ENCODE measurements at regions not wholly inside any gene's neighbourhood (a gene's known extent, or its start where the extent isn't known, plus 50 kb on each side); places are given as distances from the start of the nearest gene placed in this dataset.

DNA sequence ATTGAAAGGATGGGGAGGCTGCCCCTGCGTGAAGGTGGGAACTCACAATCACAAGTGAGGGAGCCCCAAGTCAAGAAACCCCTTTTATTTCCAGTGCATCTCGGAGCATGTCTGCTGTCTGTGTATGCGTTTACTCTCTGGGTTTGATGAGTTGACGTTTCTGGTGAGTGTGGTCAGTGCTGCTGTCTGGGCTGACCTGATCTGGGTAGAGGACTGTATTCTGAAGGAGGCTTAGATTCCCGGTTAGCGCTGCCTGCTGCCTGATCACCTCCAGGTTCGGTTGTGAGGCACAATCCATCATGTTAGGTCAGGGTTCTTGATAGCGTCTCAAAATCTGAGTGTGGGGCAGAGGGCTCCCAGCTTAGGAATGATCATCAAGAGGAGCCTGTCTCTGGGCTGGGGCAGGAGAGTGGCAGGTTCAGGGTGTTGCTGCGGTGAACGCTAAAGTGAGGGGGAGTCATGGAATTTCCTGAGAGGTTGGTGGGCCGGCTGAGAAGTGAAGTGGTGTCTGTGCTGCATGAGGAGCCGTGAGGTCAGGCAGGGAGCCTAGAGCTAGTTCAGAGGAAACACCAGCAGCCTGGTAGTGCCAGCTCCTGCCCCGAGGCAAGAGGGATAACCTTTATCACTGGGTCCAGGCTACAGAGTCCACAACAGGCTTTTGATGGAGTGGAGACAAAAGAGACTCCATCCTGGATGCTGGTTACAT lies 225.3 kb upstream of the CST7 start:
- Histone ChIP-seq H3K4me2 (no peak overlapping the region), H3K9ac (no peak overlapping the region), H3K9me3 (ENCODE audit: low read depth) (no peaks in the 10 kb centered on the region), H3K27ac (no peak overlapping the region), H3K36me3 (no peaks in the 10 kb centered on the region), H3K27me3 (no peaks in the 10 kb centered on the region), H3K4me3 (no peak overlapping the region), H2AFZ (replicated peaks) (no peak overlapping the region), H3K79me2 (ENCODE audit: low read depth) (no peaks in the 10 kb centered on the region), H4K20me1 (ENCODE audit: low read depth) (no peaks in the 10 kb centered on the region), H3F3A (ENCODE audit: low read depth) (no peaks in the 10 kb centered on the region), H3K4me1 (no peaks in the 10 kb centered on the region)
- Mint-ChIP-seq H3K4me1 (peaks cover 4% of the 10 kb centered on the region), H3K27me3 (ENCODE audit: insufficient read depth, low read depth) (peaks cover 2% of the 10 kb centered on the region), H3K36me3 (no peaks in the 10 kb centered on the region), H3K27ac (no peak overlapping the region), H3K9me3 (no peaks in the 10 kb centered on the region), H3K4me3 (no peak overlapping the region)
- DNase-seq (ENCODE audit: low spot score) = no peak
- TF ChIP-seq EZH2phosphoT487 (IDR thresholded peaks at IDR 0.05) = no peak
- no peak for TF ChIP-seq EZH2 (IDR thresholded peaks at IDR 0.05)
- TF ChIP-seq, protein P1, sequence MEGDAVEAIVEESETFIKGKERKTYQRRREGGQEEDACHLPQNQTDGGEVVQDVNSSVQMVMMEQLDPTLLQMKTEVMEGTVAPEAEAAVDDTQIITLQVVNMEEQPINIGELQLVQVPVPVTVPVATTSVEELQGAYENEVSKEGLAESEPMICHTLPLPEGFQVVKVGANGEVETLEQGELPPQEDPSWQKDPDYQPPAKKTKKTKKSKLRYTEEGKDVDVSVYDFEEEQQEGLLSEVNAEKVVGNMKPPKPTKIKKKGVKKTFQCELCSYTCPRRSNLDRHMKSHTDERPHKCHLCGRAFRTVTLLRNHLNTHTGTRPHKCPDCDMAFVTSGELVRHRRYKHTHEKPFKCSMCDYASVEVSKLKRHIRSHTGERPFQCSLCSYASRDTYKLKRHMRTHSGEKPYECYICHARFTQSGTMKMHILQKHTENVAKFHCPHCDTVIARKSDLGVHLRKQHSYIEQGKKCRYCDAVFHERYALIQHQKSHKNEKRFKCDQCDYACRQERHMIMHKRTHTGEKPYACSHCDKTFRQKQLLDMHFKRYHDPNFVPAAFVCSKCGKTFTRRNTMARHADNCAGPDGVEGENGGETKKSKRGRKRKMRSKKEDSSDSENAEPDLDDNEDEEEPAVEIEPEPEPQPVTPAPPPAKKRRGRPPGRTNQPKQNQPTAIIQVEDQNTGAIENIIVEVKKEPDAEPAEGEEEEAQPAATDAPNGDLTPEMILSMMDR (IDR thresholded peaks at IDR 0.05) = no peak

DNA sequence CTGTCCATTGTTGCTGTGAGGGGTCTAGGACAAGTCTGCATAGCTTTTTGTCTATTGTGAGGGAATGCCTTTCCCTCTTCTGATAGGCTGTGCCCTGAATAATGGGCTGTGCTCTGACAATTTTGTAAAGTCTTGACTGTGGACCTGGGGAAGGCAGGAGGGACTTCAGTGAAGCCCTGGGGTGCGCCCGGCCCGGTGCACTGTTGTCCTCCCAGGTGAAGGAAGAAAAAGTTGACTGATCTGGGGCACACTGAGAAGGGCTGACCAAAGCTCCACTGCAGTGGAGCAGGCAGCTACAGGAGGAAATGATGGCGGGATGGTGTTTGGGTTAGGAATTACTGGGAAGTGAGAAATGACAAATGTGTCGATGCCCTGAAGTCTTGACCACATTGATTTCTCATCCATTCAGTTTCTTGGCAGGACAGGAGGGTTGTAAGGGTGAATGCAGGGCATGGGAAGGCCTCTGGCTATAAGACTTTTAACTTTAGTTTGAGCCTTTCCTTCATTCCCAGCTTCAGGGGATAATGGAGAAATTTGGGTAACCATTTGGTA lies 224.0 kb upstream of the CST7 start:
- no peak for TF ChIP-seq EZH2phosphoT487 (IDR thresholded peaks at IDR 0.05)
- no peak for TF ChIP-seq EZH2 (IDR thresholded peaks at IDR 0.05)
- TF ChIP-seq, protein P1 (IDR thresholded peaks at IDR 0.05) = no peak
- DNase-seq (ENCODE audit: low spot score) = no peak
- no peak overlapping the region for H2AFZ ChIP-seq (replicated peaks)
- no peaks in the 10 kb centered on the region for H4K20me1 ChIP-seq (ENCODE audit: low read depth)
- no peak overlapping the region for H3K4me3 ChIP-seq
- H3K36me3 ChIP-seq = no peaks in the 10 kb centered on the region
- no peaks in the 10 kb centered on the region for H3K9me3 ChIP-seq (ENCODE audit: low read depth)
- H3K4me1 ChIP-seq = no peaks in the 10 kb centered on the region
- H3K9ac ChIP-seq = no peak overlapping the region
- no peak overlapping the region for H3K4me2 ChIP-seq
- H3K27me3 ChIP-seq = no peaks in the 10 kb centered on the region
- Mint-ChIP-seq H3K9me3 (no peaks in the 10 kb centered on the region), H3K4me1 (peaks cover 4% of the 10 kb centered on the region), H3K27ac (no peak overlapping the region), H3K4me3 (no peak overlapping the region), H3K36me3 (no peaks in the 10 kb centered on the region), H3K27me3 (ENCODE audit: insufficient read depth, low read depth) (peaks cover 2% of the 10 kb centered on the region)
- no peaks in the 10 kb centered on the region for H3F3A ChIP-seq (ENCODE audit: low read depth)
- no peak overlapping the region for H3K27ac ChIP-seq
- H3K79me2 ChIP-seq (ENCODE audit: low read depth) = no peaks in the 10 kb centered on the region

DNA sequence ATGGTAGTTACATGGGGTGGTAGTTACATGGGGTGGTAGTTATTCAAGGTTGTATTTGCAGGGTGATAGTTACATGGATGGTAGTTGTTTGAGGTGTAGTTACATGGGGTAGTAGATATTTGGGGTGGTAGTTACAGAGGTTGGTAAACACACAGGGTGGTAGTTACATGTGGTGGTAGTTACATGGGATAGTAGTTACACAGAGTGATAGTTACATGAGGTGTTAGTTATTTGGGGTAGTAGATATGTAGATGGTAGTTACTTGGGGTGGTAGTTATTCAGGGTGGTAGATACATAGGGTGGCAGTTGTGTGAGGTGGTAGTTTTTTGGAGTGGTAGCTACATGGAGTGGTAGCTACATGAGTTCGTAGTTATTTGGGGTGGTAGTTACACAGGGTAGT lies 221.3 kb upstream of the CST7 start:
- no peak for TF ChIP-seq EZH2 (IDR thresholded peaks at IDR 0.05)
- TF ChIP-seq EZH2phosphoT487 (IDR thresholded peaks at IDR 0.05) = no peak
- TF ChIP-seq, protein P1 (IDR thresholded peaks at IDR 0.05) = no peak
- H4K20me1 ChIP-seq (ENCODE audit: low read depth) = no peaks in the 10 kb centered on the region
- H3K27ac ChIP-seq = no peak overlapping the region
- H2AFZ ChIP-seq (replicated peaks) = no peak overlapping the region
- no peak overlapping the region for H3K4me3 Mint-ChIP-seq
- no peak overlapping the region for H3K4me3 ChIP-seq
- H3K36me3 ChIP-seq = no peaks in the 10 kb centered on the region
- no peaks in the 10 kb centered on the region for H3K4me1 Mint-ChIP-seq
- no peak for DNase-seq (ENCODE audit: low spot score)
- no peaks in the 10 kb centered on the region for H3K27me3 ChIP-seq
- H3K36me3 Mint-ChIP-seq = no peaks in the 10 kb centered on the region
- no peak overlapping the region for H3K27ac Mint-ChIP-seq
- H3K4me2 ChIP-seq = no peak overlapping the region
- no peaks in the 10 kb centered on the region for H3K4me1 ChIP-seq
- no peaks in the 10 kb centered on the region for H3F3A ChIP-seq (ENCODE audit: low read depth)
- H3K9me3 ChIP-seq (ENCODE audit: low read depth) = no peaks in the 10 kb centered on the region
- H3K9ac ChIP-seq = no peak overlapping the region
- H3K27me3 Mint-ChIP-seq (ENCODE audit: insufficient read depth, low read depth) = peaks cover 2% of the 10 kb centered on the region
- H3K79me2 ChIP-seq (ENCODE audit: low read depth) = no peaks in the 10 kb centered on the region
- H3K9me3 Mint-ChIP-seq = no peaks in the 10 kb centered on the region

All from neural progenitor cell (in vitro differentiated cells).